Liver (tissue), 3 donors: ENCODE measurements at regions not wholly inside any gene's neighbourhood (a gene's known extent, or its start where the extent isn't known, plus 50 kb on each side); places are given as distances from the start of the nearest gene placed in this dataset.

Source experiments
- HNF4G ChIP-seq: IDR thresholded peaks from 2 replicates; pipeline ENCODE4 v1.6.1; 2016; ENCODE audit warnings: antibody characterized with exemption
- RAD21 ChIP-seq, 2 donors: IDR thresholded peaks; 2 replicates each; pipeline ENCODE4 v1.6.1; 2016; ENCODE audit warnings: antibody characterized with exemption in 2 of 2, mild to moderate bottlenecking in 2 of 2
- REST ChIP-seq: IDR thresholded peaks from 2 replicates; pipeline ENCODE4 v1.6.1; 2016; ENCODE audit warnings: antibody characterized with exemption, mild to moderate bottlenecking
- RXRA ChIP-seq, 2 donors: IDR thresholded peaks; 2 replicates each; pipeline ENCODE4 v1.6.1; 2017 to 2018; ENCODE audit warnings: antibody characterized with exemption in 2 of 2, mild to moderate bottlenecking in 1 of 2
- SP1 ChIP-seq: IDR thresholded peaks from 2 replicates; pipeline ENCODE4 v1.6.1; 2018; ENCODE audit warnings: antibody characterized with exemption, mild to moderate bottlenecking
- TAF1 ChIP-seq: conservative IDR thresholded peaks from 2 replicates; pipeline ENCODE4 v1.6.1; 2016; ENCODE audit warnings: antibody characterized with exemption, mild to moderate bottlenecking
- YY1 ChIP-seq: IDR thresholded peaks from 2 replicates; pipeline ENCODE4 v1.6.1; 2016; ENCODE audit warnings: antibody characterized with exemption, mild to moderate bottlenecking
- TF ChIP-seq, protein P1 (sequence below): fragments of 150-350 bp; IDR thresholded peaks from 2 replicates; pipeline ENCODE4 v1.5.1; 2017; ENCODE audit warnings: improper control_type of control experiment, low read depth, low read length; ENCODE audit not compliant: missing input control
- TF ChIP-seq, protein P2 (sequence below): IDR thresholded peaks from 2 replicates; pipeline ENCODE4 v1.6.1; 2016; ENCODE audit warnings: antibody characterized with exemption
- TF ChIP-seq, protein P3 (sequence below): IDR thresholded peaks from 2 replicates; pipeline ENCODE4 v1.6.1; 2016; ENCODE audit warnings: antibody characterized with exemption
- donor health status: healthy.
- donor health status: healthy.

DNA sequence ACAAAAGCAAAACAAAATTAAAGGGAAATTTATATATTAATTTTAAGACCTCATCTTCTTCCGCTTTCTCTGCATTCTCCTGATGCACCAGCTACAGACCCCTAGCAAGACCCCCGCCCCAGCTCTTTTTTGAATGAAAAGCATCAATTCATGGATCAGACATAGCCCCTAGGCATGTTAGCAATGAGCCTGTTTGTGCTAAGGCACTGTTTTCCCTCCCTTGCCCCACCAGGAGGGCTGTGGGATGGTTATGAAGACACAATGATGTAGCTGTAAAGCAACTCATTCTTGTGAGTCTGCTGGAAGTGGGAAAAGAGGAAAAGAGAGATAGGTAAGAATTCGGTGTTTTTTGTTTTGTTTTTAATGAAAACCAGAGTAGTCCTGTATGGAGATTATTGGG, 88.5 kb upstream of the ZBTB18 start:
- TF ChIP-seq, protein P1, sequence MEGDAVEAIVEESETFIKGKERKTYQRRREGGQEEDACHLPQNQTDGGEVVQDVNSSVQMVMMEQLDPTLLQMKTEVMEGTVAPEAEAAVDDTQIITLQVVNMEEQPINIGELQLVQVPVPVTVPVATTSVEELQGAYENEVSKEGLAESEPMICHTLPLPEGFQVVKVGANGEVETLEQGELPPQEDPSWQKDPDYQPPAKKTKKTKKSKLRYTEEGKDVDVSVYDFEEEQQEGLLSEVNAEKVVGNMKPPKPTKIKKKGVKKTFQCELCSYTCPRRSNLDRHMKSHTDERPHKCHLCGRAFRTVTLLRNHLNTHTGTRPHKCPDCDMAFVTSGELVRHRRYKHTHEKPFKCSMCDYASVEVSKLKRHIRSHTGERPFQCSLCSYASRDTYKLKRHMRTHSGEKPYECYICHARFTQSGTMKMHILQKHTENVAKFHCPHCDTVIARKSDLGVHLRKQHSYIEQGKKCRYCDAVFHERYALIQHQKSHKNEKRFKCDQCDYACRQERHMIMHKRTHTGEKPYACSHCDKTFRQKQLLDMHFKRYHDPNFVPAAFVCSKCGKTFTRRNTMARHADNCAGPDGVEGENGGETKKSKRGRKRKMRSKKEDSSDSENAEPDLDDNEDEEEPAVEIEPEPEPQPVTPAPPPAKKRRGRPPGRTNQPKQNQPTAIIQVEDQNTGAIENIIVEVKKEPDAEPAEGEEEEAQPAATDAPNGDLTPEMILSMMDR: no peak
- no peak for TF ChIP-seq RXRA (IDR thresholded peaks at IDR 0.05)
- no peak for TF ChIP-seq HNF4G
- no peak for TF ChIP-seq YY1
- TF ChIP-seq, protein P2, sequence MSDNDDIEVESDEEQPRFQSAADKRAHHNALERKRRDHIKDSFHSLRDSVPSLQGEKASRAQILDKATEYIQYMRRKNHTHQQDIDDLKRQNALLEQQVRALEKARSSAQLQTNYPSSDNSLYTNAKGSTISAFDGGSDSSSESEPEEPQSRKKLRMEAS: no peak
- TF ChIP-seq SP1: no peak
- no peak for TF ChIP-seq REST
- TF ChIP-seq TAF1: no peak
- TF ChIP-seq RAD21 (IDR thresholded peaks at IDR 0.05): no peak
- TF ChIP-seq, protein P3, sequence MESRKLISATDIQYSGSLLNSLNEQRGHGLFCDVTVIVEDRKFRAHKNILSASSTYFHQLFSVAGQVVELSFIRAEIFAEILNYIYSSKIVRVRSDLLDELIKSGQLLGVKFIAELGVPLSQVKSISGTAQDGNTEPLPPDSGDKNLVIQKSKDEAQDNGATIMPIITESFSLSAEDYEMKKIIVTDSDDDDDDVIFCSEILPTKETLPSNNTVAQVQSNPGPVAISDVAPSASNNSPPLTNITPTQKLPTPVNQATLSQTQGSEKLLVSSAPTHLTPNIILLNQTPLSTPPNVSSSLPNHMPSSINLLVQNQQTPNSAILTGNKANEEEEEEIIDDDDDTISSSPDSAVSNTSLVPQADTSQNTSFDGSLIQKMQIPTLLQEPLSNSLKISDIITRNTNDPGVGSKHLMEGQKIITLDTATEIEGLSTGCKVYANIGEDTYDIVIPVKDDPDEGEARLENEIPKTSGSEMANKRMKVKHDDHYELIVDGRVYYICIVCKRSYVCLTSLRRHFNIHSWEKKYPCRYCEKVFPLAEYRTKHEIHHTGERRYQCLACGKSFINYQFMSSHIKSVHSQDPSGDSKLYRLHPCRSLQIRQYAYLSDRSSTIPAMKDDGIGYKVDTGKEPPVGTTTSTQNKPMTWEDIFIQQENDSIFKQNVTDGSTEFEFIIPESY: no peak
